HepG2 (cell line): ENCODE measurements at regions not wholly inside any gene's neighbourhood (a gene's known extent, or its start where the extent isn't known, plus 50 kb on each side); places are given as distances from the start of the nearest gene placed in this dataset.

Experiments
- CEBPB ChIP-seq: IDR thresholded peaks from 2 replicates; pipeline ENCODE4 v1.6.1; 2011; ENCODE audit warnings: low read depth, low read length, improper control_type of control experiment, borderline replicate concordance
- EZH2 ChIP-seq: conservative IDR thresholded peaks from 2 replicates; pipeline ENCODE4 v1.6.1; 2012; ENCODE audit warnings: mild to moderate bottlenecking, low read depth, low read length, moderate library complexity
- RARA ChIP-seq: IDR thresholded peaks from 2 replicates; pipeline ENCODE4 v1.6.1; 2016; ENCODE audit warnings: missing genetic modification reagents, missing compliant biosample characterization
- STAT5B ChIP-seq: sonication (generic); formaldehyde crosslinking; IDR thresholded peaks from 2 replicates; pipeline ENCODE4 v1.4.0; 2020; ENCODE audit warnings: missing genetic modification reagents

DNA sequence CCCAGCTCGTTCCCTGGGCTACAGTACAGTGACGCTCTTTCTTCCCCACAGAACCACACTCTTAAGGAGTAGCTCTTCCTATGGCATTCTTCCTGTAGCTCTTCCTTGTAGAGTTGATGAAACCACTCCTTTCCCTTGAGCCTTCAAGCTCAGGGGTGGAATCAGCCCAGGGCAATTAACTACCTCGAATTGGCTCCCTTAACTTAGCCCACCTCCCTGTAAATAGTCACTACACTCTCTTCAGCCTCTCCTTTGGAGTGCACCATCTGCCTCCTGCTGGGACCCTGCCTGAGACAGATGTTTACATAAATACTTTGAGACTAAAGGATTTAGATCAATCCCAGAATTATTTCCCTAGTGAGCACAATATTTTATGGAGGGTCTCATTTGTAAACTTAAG, 537.8 kb upstream of the AUTS2 start:
- TF ChIP-seq EZH2 (no peak), STAT5B (CRISPR knock-in tag) (no peak), RARA (CRISPR knock-in tag) (no peak), CEBPB (no peak)
